PC-9 (cell line): ENCODE measurements at regions not wholly inside any gene's neighbourhood (a gene's known extent, or its start where the extent isn't known, plus 50 kb on each side); places are given as distances from the start of the nearest gene placed in this dataset.

ENCODE experiments used
- BruUV-seq: library from RNA; stranded (reverse); fragments of 400-500 nt; replicated peaks from 2 replicates; lab custom pipeline; 2021; lab: Mats Ljungman, UMichigan
- CTCF ChIA-PET: fragments of 300-600 bp; sonication (Branson Sonifier 250); formaldehyde crosslinking; loops from one replicate; lab custom pipeline; 2022; ENCODE audit warnings: antibody characterized with exemption; lab: Charles Lee
- POLR2A ChIA-PET: fragments of 300-600 bp; sonication (Branson Sonifier 250); formaldehyde crosslinking; loops from one replicate; lab custom pipeline; 2022; ENCODE audit warnings: antibody characterized with exemption; ENCODE audit not compliant: unreplicated experiment; lab: Charles Lee
- DNase-seq, 2 experiments: peaks; one replicate each; pipeline versions ENCODE4 v3.0.0 to v3.0.0-alpha.2; 2015 to 2022; ENCODE audit warnings: mixed read lengths in 1 of 2
- H2AFZ ChIP-seq: fragments of 200-600 bp; sonication (generic); 2 replicates; pipeline ENCODE4 v1.8.1; 2017; ENCODE audit warnings: antibody characterized with exemption
- H3F3A ChIP-seq: fragments of 200-600 bp; sonication (generic); 2 replicates; pipeline ENCODE4 v1.8.1; 2017; ENCODE audit warnings: antibody characterized with exemption, mild to moderate bottlenecking, low read depth; ENCODE audit not compliant: insufficient read depth
- H3K27ac ChIP-seq: fragments of 200-600 bp; sonication (generic); 2 replicates; pipeline ENCODE4 v1.6.1; 2016; ENCODE audit warnings: mixed run types
- H3K27me3 ChIP-seq: fragments of 200-600 bp; sonication (generic); 2 replicates; pipeline ENCODE4 v1.6.1; 2016; ENCODE audit warnings: low read depth, mixed run types; ENCODE audit not compliant: insufficient read depth
- H3K36me3 ChIP-seq: fragments of 200-600 bp; sonication (generic); 2 replicates; pipeline ENCODE4 v1.6.1; 2016; ENCODE audit warnings: low read depth, mixed run types
- H3K4me1 ChIP-seq: fragments of 200-600 bp; sonication (generic); replicated peaks from 2 replicates; pipeline ENCODE4 v1.6.1; 2016; ENCODE audit warnings: mixed run types; ENCODE audit not compliant: insufficient read depth
- H3K4me2 ChIP-seq: fragments of 200-600 bp; sonication (generic); 2 replicates; pipeline ENCODE4 v1.6.1; 2017; ENCODE audit warnings: mixed run types
- H3K4me3 ChIP-seq: fragments of 200-600 bp; sonication (generic); 2 replicates; pipeline ENCODE4 v1.6.1; 2016; ENCODE audit warnings: mixed run types
- H3K79me2 ChIP-seq: fragments of 200-600 bp; sonication (generic); 2 replicates; pipeline ENCODE4 v1.6.1; 2017; ENCODE audit warnings: low read depth, mixed run types
- H3K9me2 ChIP-seq: fragments of 200-600 bp; sonication (generic); 2 replicates; pipeline ENCODE4 v1.8.1; 2017; ENCODE audit warnings: mild to moderate bottlenecking; ENCODE audit not compliant: insufficient read depth
- H3K9me3 ChIP-seq: fragments of 200-600 bp; sonication (generic); 2 replicates; pipeline ENCODE4 v1.8.1; 2016; ENCODE audit warnings: low read depth; ENCODE audit not compliant: insufficient read depth
- H4K20me1 ChIP-seq: fragments of 200-600 bp; sonication (generic); 2 replicates; pipeline ENCODE4 v1.8.1; 2017; ENCODE audit not compliant: insufficient read depth
- EZH2 ChIP-seq: fragments of 200-600 bp; sonication (generic); IDR thresholded peaks from 2 replicates; pipeline ENCODE4 v1.8.0; 2017; ENCODE audit warnings: antibody characterized with exemption, low read depth
- intact Hi-C: fragments of 100-400 bp; cut with micrococcal nuclease; formaldehyde crosslinking; loops from one replicate; pipeline ENCODE4 v1.10.0; 2022; ENCODE audit not compliant: unreplicated experiment
- TF ChIP-seq, protein P1 (sequence below): fragments of 200-600 bp; sonication (generic); conservative IDR thresholded peaks from 2 replicates; pipeline ENCODE4 v1.6.1; 2017; ENCODE audit warnings: mixed run types, antibody characterized with exemption, mild to moderate bottlenecking, moderate library complexity

DNA sequence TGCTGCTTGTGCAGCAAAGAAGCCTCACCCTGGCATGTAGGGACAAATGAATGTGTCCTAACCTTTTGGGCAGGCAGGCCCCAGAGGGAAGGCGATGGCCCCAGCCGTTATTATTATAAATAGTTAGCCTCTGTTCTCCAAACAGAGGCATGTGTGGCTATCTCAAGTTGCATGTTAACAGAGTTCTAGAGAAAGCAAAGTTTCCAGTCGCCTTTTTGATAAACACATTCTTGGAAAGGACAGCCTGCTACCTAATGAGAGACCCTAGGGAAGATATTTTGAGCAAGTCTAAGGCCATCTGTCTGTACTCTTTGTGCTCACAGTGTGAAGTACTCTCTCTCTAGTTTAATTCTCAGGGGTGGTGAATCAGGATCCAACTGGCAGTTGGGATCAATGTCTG is 97.4 kb upstream of the FHL2 start:
- H3K4me3 ChIP-seq: no peak overlapping the region
- BruUV-seq: no TSS peak
- intact Hi-C loops: no loop called here
- H3F3A ChIP-seq: no peaks in the 10 kb centered on the region
- no peak overlapping the region for H3K4me2 ChIP-seq
- H2AFZ ChIP-seq: no peak overlapping the region
- no peak for DNase-seq
- H3K9me3 ChIP-seq: peaks cover 6% of the 10 kb centered on the region; the same call in 1 of the 2 replicates
- H4K20me1 ChIP-seq: no peaks in the 10 kb centered on the region
- no peaks in the 10 kb centered on the region for H3K79me2 ChIP-seq
- no peaks in the 10 kb centered on the region for H3K36me3 ChIP-seq
- no peaks in the 10 kb centered on the region for H3K27me3 ChIP-seq
- CTCF ChIA-PET: no interaction called here
- no peaks in the 10 kb centered on the region for H3K4me1 ChIP-seq
- POLR2A ChIA-PET: no interaction called here
- no peak overlapping the region for H3K27ac ChIP-seq
- no peaks in the 10 kb centered on the region for H3K9me2 ChIP-seq
- TF ChIP-seq, protein P1, sequence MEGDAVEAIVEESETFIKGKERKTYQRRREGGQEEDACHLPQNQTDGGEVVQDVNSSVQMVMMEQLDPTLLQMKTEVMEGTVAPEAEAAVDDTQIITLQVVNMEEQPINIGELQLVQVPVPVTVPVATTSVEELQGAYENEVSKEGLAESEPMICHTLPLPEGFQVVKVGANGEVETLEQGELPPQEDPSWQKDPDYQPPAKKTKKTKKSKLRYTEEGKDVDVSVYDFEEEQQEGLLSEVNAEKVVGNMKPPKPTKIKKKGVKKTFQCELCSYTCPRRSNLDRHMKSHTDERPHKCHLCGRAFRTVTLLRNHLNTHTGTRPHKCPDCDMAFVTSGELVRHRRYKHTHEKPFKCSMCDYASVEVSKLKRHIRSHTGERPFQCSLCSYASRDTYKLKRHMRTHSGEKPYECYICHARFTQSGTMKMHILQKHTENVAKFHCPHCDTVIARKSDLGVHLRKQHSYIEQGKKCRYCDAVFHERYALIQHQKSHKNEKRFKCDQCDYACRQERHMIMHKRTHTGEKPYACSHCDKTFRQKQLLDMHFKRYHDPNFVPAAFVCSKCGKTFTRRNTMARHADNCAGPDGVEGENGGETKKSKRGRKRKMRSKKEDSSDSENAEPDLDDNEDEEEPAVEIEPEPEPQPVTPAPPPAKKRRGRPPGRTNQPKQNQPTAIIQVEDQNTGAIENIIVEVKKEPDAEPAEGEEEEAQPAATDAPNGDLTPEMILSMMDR: no peak
- TF ChIP-seq EZH2: no peak

DNA sequence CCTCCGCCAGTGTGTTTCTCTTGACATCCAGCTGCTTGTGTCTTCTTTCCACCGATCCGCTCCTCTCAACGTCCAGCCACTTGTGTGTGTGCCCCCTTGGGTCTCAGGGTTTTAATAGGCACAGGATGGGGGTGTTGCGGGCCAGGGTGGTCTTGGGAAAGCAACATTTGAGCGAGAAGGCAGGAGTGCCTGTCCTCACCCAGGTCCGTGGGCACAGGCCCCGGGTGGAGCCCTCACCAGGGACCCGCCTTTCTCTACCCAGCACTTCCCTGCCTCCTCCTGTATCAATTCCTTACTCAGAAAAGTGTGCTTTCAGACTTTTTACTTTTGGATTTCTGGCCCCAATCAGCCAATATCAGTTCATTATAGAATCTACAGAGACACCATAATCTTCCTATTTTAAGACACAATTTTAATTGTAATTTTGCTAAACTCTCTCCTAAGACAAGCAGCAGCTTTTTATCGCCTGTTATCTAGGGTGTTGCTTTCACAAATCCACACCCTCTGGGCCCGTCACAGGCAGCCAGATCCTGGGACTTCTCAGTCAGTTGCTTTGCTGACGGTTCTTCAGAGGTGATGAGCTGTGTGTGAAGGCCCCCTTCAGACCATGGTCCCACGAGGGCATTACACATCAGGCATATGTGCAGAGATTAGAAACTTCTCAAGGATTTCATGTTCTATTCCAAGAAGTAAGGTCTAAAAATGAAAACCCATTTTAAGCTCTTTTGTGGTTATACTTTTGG is 96.0 kb upstream of the FHL2 start:
- no peaks in the 10 kb centered on the region for H3F3A ChIP-seq
- H3K27me3 ChIP-seq: no peaks in the 10 kb centered on the region
- peaks cover 9% of the 10 kb centered on the region for H3K4me1 ChIP-seq
- no peaks in the 10 kb centered on the region for H3K9me2 ChIP-seq
- no peak overlapping the region for H3K4me3 ChIP-seq
- H3K79me2 ChIP-seq: no peaks in the 10 kb centered on the region
- CTCF ChIA-PET: no interaction called here
- no peak overlapping the region for H3K4me2 ChIP-seq
- H3K36me3 ChIP-seq: no peaks in the 10 kb centered on the region
- DNase-seq: no peak
- no peaks in the 10 kb centered on the region for H4K20me1 ChIP-seq
- H3K27ac ChIP-seq: no peak overlapping the region
- peaks cover 8% of the 10 kb centered on the region; the same call in 1 of the 2 replicates for H3K9me3 ChIP-seq
- TF ChIP-seq EZH2: no peak
- TF ChIP-seq, protein P1: no peak
- POLR2A ChIA-PET: interaction anchor here (0.7 kb wide), 2 partner anchors 24 to 46 kb away, joined by 4 read pairs; no protein-coding TSS in a partner anchor
- H2AFZ ChIP-seq: no peak overlapping the region
- BruUV-seq: no TSS peak
- intact Hi-C loops: no loop called here

DNA sequence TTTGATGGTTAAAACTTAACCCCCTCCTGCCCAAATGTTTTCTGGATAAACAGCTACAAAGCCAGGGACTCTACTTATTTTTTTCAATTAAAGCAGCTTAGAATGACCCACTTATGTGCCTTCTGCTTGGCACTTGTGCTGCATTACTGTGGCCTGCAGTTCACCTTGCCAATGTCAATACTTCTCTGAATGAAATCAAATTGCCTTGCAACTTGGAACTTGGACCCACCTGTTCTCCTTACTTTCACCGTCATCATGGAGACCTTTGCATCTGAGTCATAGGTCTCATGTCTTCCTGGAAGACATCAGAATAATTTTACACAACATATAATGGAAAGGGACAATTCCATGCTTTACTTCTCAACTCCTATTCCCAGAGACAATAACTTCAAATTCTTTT is 92.1 kb upstream of the FHL2 start:
- Histone ChIP-seq H3K27ac (no peak overlapping the region), H3F3A (no peaks in the 10 kb centered on the region), H3K4me3 (no peak overlapping the region), H3K4me2 (no peak overlapping the region), H3K79me2 (no peaks in the 10 kb centered on the region), H3K9me2 (no peaks in the 10 kb centered on the region), H4K20me1 (no peaks in the 10 kb centered on the region), H3K27me3 (no peaks in the 10 kb centered on the region), H3K36me3 (no peaks in the 10 kb centered on the region), H3K4me1 (peaks cover 10% of the 10 kb centered on the region), H3K9me3 (peaks cover 8% of the 10 kb centered on the region; the same call in 1 of the 2 replicates), H2AFZ (no peak overlapping the region; the same call in 1 of the 2 replicates)
- DNase-seq: no peak
- TF ChIP-seq, protein P1: no peak
- TF ChIP-seq EZH2: no peak
- CTCF ChIA-PET: no interaction called here
- POLR2A ChIA-PET: no interaction called here
- intact Hi-C loops: no loop called here
- BruUV-seq: no TSS peak
